Epithelial cell of proximal tubule (primary cell): ENCODE measurements at regions not wholly inside any gene's neighbourhood (a gene's known extent, or its start where the extent isn't known, plus 50 kb on each side); places are given as distances from the start of the nearest gene placed in this dataset.

ENCODE experiments used
- DNase-seq: peaks from one replicate; pipeline ENCODE4 v3.0.0-alpha.2; 2011; ENCODE audit warnings: low read depth
- H3K4me3 ChIP-seq: 2 replicates; pipeline ENCODE4 v1.5.1; 2011; ENCODE audit warnings: low read depth, mild to moderate bottlenecking, low read length
- TF ChIP-seq, protein P1 (sequence below): conservative IDR thresholded peaks from 2 replicates; pipeline ENCODE4 v1.5.1; 2012; ENCODE audit warnings: low read depth, mild to moderate bottlenecking, low read length

GRCh38 chr3:36197151-36197550, 183.2 kb upstream of the STAC start:
- no peak for DNase-seq
- TF ChIP-seq, protein P1, sequence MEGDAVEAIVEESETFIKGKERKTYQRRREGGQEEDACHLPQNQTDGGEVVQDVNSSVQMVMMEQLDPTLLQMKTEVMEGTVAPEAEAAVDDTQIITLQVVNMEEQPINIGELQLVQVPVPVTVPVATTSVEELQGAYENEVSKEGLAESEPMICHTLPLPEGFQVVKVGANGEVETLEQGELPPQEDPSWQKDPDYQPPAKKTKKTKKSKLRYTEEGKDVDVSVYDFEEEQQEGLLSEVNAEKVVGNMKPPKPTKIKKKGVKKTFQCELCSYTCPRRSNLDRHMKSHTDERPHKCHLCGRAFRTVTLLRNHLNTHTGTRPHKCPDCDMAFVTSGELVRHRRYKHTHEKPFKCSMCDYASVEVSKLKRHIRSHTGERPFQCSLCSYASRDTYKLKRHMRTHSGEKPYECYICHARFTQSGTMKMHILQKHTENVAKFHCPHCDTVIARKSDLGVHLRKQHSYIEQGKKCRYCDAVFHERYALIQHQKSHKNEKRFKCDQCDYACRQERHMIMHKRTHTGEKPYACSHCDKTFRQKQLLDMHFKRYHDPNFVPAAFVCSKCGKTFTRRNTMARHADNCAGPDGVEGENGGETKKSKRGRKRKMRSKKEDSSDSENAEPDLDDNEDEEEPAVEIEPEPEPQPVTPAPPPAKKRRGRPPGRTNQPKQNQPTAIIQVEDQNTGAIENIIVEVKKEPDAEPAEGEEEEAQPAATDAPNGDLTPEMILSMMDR = no peak
- no peak overlapping the region for H3K4me3 ChIP-seq

GRCh38 chr3:36201546-36201945, 178.8 kb upstream of the STAC start:
- H3K4me3 ChIP-seq = no peak overlapping the region
- TF ChIP-seq, protein P1 = no peak
- no peak for DNase-seq

GRCh38 chr3:36206956-36207580, 173.2 kb upstream of the STAC start:
- no peak for DNase-seq

GRCh38 chr3:36210840-36211651, 169.3 kb upstream of the STAC start:
- H3K4me3 ChIP-seq = no peak overlapping the region
- DNase-seq = no peak
- TF ChIP-seq, protein P1 = no peak

More at GRCh38 chr3:36206956-36207580, 173.2 kb upstream of the STAC start:
- H3K4me3 ChIP-seq = no peak overlapping the region
- TF ChIP-seq, protein P1 = no peak

GRCh38 chr3:36211652-36211999, 168.7 kb upstream of the STAC start:
- no peak overlapping the region for H3K4me3 ChIP-seq
- DNase-seq = no peak
- TF ChIP-seq, protein P1 = no peak

DNA sequence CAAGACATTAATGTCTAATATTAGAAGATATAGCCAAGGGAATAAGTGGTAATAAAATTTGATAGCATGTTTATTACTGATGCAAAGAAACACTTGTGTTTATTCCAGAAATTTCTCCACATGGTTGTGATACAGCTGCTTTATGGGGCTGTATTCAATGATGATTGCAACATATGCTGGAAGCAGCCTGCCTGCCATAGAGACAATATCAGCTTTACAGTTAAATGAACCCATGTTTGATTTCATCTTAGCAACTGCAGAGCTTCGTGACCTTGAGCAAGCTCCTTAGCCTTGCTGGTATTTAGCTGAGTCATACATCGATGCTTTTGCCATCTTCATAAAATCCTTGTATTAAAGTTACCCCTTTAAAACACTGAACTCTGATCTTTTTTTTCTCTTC, 168.1 kb upstream of the STAC start:
- DNase-seq = no peak
- H3K4me3 ChIP-seq = no peak overlapping the region
- TF ChIP-seq, protein P1 = no peak

- no peak for DNase-seq
- TF ChIP-seq, protein P1 = no peak
- no peak overlapping the region for H3K4me3 ChIP-seq
These were observed 165.8 kb upstream of the STAC start for GRCh38 chr3:36214460-36214859.
